NCI-H69 (cell line): ENCODE measurements at regions not wholly inside any gene's neighbourhood (a gene's known extent, or its start where the extent isn't known, plus 50 kb on each side); places are given as distances from the start of the nearest gene placed in this dataset.
A peak's percentile ranks its signal among the peaks of the same experiment; 100 is the strongest.

Source experiments
- DNase-seq: peaks from one replicate; lab custom pipeline; 2025; lab: John Stamatoyannopoulos, UW

DNA sequence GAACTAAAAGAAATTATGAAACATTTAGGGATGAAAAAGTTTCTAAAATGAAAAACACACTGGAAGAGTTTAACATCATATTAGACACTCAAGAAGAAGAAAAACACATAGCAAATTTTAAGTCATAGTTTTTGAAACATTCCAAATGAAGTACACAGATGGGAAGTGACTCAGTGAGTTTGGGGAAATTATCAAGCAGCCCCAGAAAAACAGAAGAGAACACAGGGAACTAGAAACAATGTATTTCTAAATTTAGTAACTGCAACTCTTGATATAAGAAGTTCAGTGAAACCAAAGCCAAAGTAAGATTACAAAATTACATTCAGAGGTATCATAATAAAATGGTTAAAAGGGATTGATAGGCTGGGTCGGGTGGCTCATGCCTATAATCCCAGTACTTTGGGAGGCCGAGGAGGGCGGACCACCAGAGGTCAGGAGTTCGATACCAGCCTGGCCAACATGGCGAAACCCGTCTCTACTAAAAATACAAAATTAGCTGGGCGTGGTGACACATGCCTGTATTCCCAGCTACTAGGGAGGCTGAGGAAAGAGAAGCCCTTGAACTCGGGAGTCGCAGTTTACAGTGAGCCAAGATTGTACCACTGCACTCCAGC, 461.2 kb downstream of the KCTD8 start:
- no peak for DNase-seq

DNA sequence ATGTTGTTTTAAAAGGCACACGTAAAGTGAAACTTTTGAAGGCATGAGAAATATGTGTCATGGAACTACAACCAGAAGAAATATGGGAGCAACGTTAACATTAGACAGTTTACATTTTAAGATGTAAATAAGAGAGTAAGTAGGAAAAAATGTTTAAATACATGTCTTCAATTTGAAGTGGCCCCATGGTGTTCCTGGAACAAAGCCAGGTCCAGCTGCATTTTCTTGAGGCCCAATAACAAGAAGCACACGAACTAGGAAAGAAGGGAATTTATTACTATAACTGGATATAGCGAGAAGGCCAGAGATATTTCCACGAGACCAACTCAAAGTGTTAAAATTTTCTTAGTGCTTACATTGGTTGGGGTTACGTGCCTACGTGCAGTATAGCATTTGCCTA, 458.1 kb downstream of the KCTD8 start:
- no peak for DNase-seq

DNA sequence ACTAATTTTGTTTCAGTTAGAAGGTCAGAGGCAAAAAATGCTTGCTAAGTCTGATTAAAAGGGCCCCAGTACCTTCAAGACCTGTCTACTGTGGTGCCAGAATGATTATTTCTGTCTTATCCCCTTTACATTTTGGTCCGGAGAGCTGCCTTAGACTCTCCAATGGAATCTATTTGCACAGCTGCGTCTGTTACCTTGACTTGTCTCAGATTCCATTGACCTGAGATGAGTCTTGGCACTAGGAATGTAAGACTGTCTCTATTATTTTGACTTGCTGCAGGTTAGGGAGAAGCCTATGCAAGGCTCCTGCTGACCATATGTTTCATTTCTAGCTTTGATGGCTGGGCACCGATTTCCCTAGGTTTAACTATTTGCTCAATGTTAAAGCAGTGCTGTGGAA, 457.6 kb downstream of the KCTD8 start:
- peak; percentile 5 for DNase-seq

DNA sequence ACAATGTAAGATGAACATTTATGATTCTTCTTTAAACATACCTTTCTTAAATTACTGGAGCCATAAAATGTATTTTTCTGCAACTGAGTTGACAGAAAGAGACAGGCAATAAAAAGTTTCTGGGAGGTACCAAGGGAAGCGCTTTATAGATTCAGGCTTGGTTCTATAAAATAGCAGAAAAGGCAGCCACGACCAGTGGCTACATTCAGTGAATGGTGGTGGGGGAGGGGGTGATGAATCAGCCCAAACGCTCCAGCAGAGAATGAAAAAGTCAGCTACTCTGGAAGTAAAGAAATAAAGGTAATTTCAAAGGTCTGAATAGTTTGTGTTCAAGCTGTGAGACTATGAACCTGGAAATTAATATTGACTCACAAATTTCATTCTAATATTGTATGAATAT, 456.1 kb downstream of the KCTD8 start:
- DNase-seq, result no peak

DNA sequence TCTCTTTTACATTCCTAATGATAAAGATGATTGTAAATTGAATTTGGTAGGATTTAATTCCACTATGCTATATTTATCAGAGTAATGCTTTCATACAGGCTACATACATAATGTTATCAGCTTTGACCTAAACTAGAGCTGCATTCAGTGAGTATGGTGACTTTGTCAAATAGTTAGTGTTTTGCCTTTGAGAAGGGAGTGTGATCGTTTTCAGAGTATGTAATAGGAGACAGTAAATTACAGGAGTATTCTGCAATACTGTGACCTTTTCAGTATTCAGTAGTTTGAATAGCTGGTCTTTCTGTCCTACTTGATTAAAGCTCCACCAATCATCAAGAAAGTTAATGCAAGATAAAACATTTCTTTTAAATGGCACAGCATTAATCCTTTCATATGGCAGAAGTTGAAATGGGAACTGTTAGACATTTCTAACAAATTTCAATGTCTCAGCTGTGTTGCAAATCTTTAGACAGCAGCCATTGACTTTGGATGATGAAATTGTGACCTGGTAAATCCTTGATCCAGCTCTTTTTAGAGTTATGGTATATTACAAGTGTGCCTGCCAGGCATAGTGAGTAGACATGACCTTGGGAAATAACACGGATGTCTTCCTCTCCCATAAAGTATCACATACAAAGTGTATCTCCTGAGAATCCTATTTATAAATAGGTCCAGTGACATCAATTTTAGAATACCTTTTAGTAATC, 455.3 kb downstream of the KCTD8 start:
- no peak for DNase-seq

DNA sequence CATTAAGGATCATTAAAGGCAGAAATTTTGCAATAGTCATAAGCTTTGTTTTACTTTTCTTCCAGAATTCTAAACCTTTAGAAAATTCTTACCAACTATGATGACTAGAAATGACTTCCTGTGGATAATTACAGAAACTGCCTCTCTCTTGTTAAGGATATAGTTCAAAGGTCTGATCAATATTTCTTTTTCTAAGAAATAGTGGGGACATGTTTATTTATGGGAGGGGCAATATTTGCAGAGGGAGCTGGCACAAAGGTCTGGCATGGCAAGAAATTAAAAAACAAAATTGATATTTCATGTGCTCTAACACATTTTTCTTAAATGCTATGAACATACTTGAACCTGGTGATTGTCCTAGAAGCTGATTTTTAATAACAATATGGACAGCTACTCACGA, 448.9 kb downstream of the KCTD8 start:
- no peak for DNase-seq

DNA sequence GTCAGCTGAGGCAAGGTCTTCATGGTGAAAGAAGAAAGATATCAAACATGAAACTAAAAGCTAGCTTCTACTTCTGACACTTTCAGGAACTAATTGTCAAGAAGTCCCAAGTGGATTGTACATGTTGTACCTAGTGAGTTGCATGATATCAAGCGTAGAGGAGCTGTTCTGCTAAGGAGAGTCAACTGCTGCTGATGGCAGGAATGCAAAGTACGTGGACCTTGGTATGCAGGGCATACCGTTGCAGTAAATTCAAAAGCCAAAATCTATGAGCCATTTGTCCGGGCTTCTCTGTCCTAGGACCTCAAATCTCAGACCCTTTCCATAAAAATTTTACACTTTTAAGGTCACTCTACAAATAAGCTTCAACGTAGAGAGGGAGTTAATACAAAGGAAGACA, 446.2 kb downstream of the KCTD8 start:
- DNase-seq, result no peak

DNA sequence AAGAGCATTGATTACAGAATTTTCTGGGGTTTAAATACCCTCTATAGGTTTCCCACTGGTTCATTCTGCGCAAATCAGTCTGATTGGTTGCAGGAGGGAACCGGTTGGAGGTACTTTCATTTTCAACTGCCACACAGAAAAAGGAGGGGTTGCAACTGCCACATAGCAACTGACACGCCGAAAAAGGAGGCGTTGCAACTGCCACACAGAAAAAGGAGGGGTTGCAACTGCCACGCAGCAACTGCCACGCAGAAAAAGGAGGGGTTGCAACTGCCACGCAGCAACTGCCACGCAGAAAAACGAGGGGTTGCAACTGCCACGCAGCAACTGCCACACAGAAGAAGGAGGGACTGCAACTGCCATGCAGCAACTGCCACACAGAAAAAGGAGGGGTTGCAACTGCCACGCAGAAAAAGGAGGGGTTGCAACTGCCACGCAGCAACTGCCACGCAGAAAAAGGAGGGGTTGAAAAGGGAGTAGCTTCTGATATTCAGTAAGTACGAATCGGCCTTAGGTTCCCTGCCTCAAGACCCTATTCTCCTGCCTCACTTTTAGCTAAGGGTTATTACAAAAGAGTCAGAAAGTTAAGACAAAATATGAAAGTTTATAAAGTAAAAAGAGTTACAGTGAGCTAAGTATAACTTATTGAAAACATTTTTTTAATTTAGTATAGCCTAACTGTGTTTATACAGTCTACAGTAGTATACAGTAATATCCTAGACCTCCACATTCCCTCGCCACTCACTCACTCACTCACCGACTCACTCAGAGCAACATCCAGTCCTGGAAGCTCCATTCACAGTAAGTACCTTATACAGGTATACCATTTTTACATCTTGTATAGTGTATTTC, 431.8 kb downstream of the KCTD8 start:
- peak; percentile 44 for DNase-seq

DNA sequence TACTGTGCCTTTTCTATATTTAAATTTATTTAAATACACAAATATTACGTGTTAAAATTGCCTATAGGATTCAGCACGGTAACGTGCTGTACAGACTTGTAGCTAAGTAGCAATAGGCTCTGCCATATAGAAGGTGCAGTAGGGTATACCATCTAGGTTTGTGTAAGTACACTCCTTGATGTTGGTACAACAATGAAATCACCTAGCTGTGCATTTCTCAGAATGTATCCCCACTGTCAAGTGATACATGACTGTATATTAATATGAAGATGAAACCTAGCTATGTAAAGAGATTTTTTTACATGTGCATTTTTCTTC, 431.2 kb downstream of the KCTD8 start:
- DNase-seq, result peak; percentile 11

DNA sequence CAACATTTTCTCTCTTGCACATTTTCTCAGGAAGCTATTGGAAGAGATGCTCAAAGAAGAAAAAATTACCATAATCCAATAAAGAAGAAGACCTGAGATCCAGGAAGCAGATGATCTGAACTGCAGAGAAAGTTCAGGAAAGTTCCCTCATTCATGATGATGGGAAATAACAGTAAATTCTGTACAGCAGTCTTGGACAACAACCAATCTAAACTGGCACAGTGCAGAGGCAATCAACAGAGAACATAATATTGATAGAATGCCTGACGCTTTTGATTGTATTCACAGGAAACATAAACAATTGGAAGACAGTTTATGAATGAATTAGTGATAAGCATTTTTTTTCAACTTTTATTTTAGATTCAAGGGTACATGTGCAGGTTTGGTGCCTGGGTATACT, 428.9 kb downstream of the KCTD8 start:
- DNase-seq, result no peak

DNA sequence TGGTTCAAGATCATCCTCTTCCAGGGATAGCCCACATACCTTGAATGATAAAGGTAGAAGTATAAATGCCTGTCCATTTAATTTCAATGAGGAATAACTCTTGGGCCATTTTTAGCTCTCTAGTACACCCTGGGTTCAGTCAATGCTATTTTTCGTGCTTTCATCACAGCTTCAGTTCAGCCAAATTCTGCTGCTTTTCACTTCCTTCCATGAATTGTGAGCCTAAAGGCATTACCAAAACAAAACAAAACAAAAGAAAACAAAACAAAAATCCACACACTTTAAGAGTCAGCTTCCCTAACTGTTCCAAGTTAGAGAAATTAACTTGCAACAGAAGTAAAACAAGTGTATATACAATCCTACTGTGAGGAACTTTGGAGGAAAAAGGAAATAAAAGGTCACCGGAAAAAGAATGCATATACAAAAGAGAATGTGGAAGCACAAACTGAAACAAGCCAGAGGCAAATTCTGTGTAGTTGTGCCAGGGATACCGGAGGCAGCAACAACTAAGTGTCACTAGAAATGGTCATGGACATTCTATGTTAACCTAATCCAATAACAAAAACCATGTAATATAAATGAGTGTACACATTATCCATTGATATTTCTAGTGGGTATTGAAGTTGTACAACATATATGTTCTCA, 423.1 kb downstream of the KCTD8 start:
- no peak for DNase-seq

DNA sequence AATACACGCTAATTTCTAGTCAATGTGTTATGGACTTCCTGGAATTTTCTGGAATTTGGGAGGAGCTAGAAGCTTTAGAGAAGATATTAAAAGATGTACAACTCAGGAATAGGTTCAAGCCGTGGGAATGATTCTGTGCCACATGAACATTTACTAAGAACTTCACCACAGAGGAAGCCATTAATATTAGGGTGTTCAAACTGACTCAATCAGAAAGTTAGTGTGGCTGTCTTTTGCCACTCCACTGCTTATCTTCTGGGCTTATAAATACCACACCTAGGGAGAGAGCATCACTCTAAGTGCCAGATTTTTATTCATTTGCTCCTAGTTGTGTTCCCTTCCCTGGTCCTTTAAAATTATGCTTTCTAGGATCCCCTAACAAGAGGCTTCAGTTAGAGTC, 409.8 kb downstream of the KCTD8 start:
- DNase-seq, result no peak

DNA sequence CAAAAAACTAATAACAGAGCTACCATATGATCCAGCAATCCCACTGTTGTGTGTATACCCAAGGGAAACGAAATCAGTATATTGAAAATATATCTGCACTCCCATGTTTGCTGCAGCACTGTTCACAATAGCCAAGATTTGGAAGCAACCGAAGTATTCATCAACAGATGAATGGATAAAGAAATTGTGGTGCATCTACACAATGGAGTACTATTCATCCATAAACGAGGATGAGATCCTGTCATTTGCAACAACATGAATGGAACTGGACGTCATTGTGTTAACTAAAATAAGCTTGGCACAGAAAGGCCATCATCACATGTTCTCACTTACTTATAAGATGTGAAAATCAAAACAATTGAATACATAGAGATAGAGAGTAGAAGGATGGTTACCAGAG, 402.1 kb downstream of the KCTD8 start:
- no peak for DNase-seq

DNA sequence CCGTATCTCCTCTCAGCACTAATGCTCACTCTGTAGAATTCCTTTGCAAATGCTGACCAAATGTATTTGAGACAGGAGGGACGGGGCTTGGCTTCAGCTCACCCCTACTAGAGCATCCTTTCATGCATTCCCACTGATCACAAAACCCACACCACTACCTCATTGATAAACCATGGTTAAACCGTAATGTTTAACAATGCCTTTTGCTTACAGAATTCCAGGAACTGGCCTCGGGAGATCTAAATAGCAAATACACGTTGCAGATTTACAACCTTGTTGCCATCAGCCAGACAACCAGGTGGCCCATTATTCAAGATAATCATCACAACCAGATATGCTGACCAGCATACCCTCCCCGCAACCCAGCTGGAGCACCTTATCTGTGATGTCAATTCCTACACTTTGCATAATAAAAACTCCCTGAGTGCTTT, 391.9 kb downstream of the KCTD8 start:
- no peak for DNase-seq

DNA sequence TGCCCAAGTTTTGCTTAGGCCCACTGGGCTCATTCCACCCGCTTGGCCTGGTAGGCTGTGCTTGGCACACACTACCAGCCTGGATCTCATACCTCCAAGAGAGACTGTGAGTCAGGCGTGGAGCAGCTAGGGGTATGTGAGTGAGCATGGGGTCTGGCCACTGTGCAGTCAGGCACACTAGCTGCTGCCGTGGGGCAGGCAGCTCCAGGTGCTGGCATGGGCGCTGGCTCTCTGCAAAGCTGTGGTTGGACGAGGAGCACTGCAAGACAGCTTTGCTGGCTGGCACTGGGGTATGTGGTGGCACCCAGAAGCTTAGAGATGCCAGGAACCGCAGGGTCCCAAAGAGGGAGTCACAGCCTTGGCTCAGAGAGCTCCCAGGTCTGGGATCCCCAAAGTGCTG, 377.8 kb downstream of the KCTD8 start:
- no peak for DNase-seq

DNA sequence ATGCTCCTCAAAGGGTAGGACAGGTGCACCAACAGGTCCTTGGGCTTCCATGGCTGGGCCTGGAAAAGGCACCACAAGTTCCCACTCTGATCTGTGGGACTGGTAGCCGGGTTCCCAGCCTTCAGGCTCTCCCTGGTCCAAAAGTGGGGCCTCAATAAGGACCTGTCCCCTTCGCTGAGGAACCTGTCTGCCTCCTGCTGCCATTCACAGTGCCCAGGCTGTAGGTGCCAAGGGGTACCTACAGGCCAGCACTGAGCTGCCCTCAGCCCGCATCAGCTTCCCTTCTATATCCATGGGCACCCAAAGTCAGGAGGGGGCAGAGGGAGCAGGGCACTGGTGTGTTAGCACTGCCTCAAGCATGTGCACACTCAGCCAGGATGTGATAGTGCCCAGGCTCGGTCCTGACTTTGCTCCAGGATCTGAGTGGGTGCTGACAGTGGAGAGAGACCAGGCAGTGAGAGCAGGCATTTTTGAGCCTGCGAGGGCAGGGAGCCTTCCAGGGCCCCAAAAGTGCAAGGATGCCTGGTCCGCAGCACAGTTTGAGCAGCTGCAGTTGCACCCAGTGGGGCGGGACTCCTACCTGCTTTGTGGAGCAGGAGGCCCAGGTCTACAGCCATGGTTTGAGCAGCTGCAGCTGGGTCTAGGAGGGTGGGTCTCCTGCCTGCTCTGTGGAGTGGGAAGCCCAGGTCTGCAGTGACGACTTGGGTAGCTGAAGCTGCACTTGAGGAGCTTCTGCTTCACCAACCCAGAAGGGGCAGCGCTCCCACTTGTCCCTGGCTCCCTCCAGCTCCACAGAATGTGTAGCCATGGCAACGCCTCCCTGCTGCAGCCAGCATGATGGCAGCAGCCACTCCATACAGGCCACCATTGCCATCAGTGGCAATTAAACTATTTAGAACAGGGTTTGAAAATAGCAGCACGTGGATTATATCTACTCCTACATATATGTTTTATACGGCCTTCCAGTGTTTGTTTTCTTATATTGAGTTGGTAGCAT, 376.4 kb downstream of the KCTD8 start:
- DNase-seq, result no peak

DNA sequence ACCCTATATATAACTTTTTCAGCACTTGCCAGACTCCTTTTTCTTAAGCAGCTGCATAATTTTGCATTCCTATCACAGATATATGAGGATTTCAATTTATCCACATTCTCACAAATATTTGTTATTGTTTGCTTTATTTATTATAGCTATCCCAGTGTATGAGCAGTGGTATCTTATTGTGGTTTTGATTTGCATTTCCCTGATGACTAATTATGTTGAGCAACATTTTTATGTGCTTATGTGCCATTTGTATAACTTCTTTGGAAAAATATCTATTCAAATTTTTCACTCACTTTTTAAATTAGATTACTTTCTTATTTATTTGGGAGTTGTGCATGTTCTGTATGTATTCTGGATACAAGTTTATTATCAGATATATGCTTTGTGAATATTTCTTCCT, 361.9 kb downstream of the KCTD8 start:
- no peak for DNase-seq

DNA sequence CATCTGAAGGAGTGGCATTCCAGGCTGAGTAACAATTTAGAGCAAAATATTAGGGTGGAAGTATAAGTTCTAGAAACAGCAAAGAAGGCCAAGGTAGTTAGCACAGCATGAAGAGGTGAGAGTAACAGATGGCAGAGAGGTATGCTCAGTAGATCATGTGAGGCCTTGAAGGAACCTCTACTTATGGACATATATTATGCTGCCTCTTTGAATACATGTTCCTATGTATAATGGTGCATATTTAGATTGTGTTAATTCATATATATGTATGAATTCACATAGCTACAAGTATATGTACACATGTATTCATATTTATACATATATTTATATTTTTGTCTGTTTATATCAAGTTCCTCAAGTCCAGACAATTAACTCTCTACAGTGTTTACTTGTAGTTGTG, 355.2 kb downstream of the KCTD8 start:
- no peak for DNase-seq

DNA sequence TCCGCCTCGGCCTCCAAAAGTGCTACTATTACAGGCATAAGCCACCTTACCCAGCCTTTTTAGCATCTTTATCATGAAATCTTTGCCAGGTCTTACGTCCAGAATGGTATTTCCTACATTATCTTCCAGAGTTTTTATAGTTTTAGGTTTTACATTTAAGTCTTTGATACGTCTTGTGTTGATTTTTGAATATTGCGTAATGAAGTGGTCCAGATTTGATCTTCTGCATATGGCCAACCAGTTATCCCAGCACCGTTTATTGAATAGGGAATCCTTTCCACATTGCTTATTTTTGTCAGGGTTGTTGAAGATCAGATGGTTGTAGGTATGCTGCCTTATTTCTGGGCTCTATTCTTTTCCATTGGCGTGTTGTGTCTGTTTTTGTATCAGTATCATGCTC, 349.6 kb downstream of the KCTD8 start:
- no peak for DNase-seq

DNA sequence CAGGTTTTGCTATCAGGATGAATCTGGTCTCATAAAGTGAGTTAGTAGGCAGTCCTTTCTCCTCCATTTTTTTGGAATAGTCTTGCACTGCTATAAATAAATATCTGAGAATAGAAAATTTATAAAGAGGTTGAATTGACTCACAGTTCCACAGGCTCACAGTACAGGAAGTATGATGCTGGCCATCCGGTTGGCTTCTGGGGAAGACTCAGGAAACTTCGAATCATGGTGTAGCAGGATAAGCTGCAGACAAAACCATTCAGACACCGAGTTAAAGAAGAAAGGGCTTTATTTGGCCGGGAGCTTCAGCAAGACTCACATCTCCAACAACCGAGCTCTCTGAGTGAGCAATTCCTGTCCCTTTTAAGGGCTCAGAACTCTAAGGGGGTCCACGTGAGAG, 348.2 kb downstream of the KCTD8 start:
- no peak for DNase-seq

DNA sequence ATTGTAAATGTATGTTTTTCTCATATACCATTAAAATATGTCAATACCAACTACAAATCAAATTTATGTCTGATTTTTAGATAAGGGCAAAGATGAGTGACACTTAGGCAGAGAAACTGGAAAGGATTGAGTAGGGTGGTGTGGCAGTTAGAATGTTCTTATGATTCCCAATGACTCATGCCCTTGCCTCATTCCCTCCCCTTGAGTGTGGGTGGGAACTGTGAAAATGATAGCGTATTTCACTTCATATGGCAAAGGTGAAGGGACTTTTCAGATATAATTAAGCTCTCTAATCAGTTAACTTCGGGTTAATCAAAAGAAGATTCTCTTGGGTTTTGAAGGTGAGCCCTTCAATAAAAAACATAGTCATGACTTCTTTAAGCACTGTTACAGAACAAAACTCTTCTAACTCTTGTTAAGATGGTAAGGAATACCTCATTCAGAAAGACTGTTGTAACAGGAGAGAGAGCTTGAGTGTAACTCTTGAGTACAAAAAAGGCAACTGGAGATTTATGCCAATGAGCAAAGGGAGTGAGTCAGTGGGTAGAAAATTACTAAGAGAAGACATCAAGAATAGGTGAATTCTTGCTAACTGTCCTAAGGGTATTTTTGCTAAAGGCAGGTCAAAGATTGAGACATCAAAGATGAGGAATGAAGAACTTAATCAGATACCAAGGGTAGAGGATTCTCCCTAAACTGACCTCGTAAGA, 329.5 kb downstream of the KCTD8 start:
- DNase-seq, result no peak
